ENCODE measurements at regions not wholly inside any gene's neighbourhood (a gene's known extent, or its start where the extent isn't known, plus 50 kb on each side); places are given as distances from the start of the nearest gene placed in this dataset.

DNA sequence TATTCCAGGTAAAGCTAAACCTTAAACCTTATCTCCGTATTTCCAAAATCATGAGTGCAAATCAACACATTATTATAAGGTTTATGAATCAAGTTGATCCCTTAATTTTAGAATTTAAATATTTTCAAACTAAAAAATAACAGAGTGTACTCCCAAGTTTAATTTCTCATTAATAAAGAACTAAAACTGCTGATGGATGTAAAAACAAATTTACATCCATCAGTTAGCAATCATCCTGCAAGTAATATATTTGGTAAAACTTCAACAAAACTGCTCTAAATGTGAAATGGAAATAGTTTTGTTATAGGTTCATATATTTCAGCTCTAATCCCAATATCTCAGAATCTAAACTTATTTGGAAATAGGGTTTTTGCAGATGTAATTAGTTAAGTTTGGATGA is 71.3 kb upstream of the ZNF804B start:
- no peak for DNase-seq (ENCODE audit: low read depth, low spot score)
- H3K79me2 ChIP-seq (ENCODE audit: control insufficient read depth, insufficient read depth, low read length), result no peaks in the 10 kb centered on the region
- no peaks in the 10 kb centered on the region for H3K36me3 ChIP-seq (ENCODE audit: control insufficient read depth in 2 of 2, extremely low read depth in 1 of 2, insufficient read depth in 2 of 2, low read length in 2 of 2)
- no peak overlapping the region for H3K4me3 ChIP-seq (ENCODE audit: control insufficient read depth in 2 of 3, extremely low read depth in 1 of 3, insufficient read depth in 2 of 3, low read depth in 1 of 3, low read length in 3 of 3)
- no peak overlapping the region for H2AFZ ChIP-seq (ENCODE audit: control insufficient read depth, low read length)
- no peak overlapping the region for H3K9ac ChIP-seq (ENCODE audit: control insufficient read depth, extremely low read depth, insufficient read depth, low read length)
- H3K9me1 ChIP-seq (ENCODE audit: control insufficient read depth, extremely low read depth, insufficient read depth, low read length), result no peaks in the 10 kb centered on the region
- H3K4me2 ChIP-seq (ENCODE audit: control insufficient read depth, extremely low read depth, insufficient read depth, low read depth, low read length), result no peak overlapping the region
- H3K9me3 ChIP-seq (ENCODE audit: control insufficient read depth, low read depth, low read length), result no peaks in the 10 kb centered on the region
- dilution Hi-C loops (cut with MboI; ENCODE audit: extremely low pct_ligation_motif_present, low sequenced_read_pairs), result no loop called here
- no peaks in the 10 kb centered on the region for H4K20me1 ChIP-seq (ENCODE audit: control insufficient read depth, extremely low read depth, insufficient read depth, low read length)
- FAIRE-seq, result no peak
- TF ChIP-seq EZH2 (IDR thresholded peaks at IDR 0.05; ENCODE audit: low read length) (no peak), CTCF (optimal IDR thresholded peaks at IDR 0.05 in 1 of 3, IDR thresholded peaks at IDR 0.05 in 1 of 3, conservative IDR thresholded peaks at IDR 0.05 in 1 of 3; ENCODE audit: extremely low read depth in 1 of 3, insufficient read depth in 2 of 3, low read length in 3 of 3) (no peak)
- H3K27ac ChIP-seq (ENCODE audit: control insufficient read depth, insufficient read depth, low read length), result no peak overlapping the region
- no peaks in the 10 kb centered on the region for H3K27me3 ChIP-seq (ENCODE audit: control insufficient read depth, extremely low read depth, insufficient read depth, low read length)
- H3K4me1 ChIP-seq (ENCODE audit: control insufficient read depth, extremely low read depth, insufficient read depth, low read length), result no peaks in the 10 kb centered on the region

- DNase-seq (ENCODE audit: low read depth, low spot score), result no peak
- no peaks in the 10 kb centered on the region for H3K27me3 ChIP-seq (ENCODE audit: control insufficient read depth, extremely low read depth, insufficient read depth, low read length)
- no peak overlapping the region for H3K27ac ChIP-seq (ENCODE audit: control insufficient read depth, insufficient read depth, low read length)
- H3K9ac ChIP-seq (ENCODE audit: control insufficient read depth, extremely low read depth, insufficient read depth, low read length), result no peak overlapping the region
- no peaks in the 10 kb centered on the region for H3K36me3 ChIP-seq (ENCODE audit: control insufficient read depth in 2 of 2, extremely low read depth in 1 of 2, insufficient read depth in 2 of 2, low read length in 2 of 2)
- no peaks in the 10 kb centered on the region for H3K9me3 ChIP-seq (ENCODE audit: control insufficient read depth, low read depth, low read length)
- no peak overlapping the region for H3K4me2 ChIP-seq (ENCODE audit: control insufficient read depth, extremely low read depth, insufficient read depth, low read depth, low read length)
- no peak overlapping the region for H3K4me3 ChIP-seq (ENCODE audit: control insufficient read depth in 2 of 3, extremely low read depth in 1 of 3, insufficient read depth in 2 of 3, low read depth in 1 of 3, low read length in 3 of 3)
- no peaks in the 10 kb centered on the region for H3K9me1 ChIP-seq (ENCODE audit: control insufficient read depth, extremely low read depth, insufficient read depth, low read length)
- no peak overlapping the region for H2AFZ ChIP-seq (ENCODE audit: control insufficient read depth, low read length)
- dilution Hi-C loops (cut with MboI; ENCODE audit: extremely low pct_ligation_motif_present, low sequenced_read_pairs), result no loop called here
- H3K4me1 ChIP-seq (ENCODE audit: control insufficient read depth, extremely low read depth, insufficient read depth, low read length), result no peaks in the 10 kb centered on the region
- no peak for FAIRE-seq
- H4K20me1 ChIP-seq (ENCODE audit: control insufficient read depth, extremely low read depth, insufficient read depth, low read length), result no peaks in the 10 kb centered on the region
- no peaks in the 10 kb centered on the region for H3K79me2 ChIP-seq (ENCODE audit: control insufficient read depth, insufficient read depth, low read length)
- TF ChIP-seq CTCF (optimal IDR thresholded peaks at IDR 0.05 in 1 of 3, IDR thresholded peaks at IDR 0.05 in 1 of 3, conservative IDR thresholded peaks at IDR 0.05 in 1 of 3; ENCODE audit: extremely low read depth in 1 of 3, insufficient read depth in 2 of 3, low read length in 3 of 3), result no peak
These were observed 72.9 kb upstream of the ZNF804B start for GRCh38 chr7:88686468-88687229.
